CD8-positive, alpha-beta memory T cell (primary cell): ENCODE measurements at regions not wholly inside any gene's neighbourhood (a gene's known extent, or its start where the extent isn't known, plus 50 kb on each side); places are given as distances from the start of the nearest gene placed in this dataset.
A peak's percentile ranks its signal among the peaks of the same experiment; 100 is the strongest.

Experiments used
- CTCF ChIA-PET: fragments of 350-600 bp; sonication (Branson Sonifier 250); formaldehyde crosslinking; loops from one replicate; lab custom pipeline; 2021; ENCODE audit warnings: antibody characterized with exemption; lab: Charles Lee
- POLR2A ChIA-PET: fragments of 350-600 bp; sonication (Branson Sonifier 250); formaldehyde crosslinking; loops from one replicate; lab custom pipeline; 2021; ENCODE audit warnings: antibody characterized with exemption; lab: Charles Lee
- DNase-seq, 5 donors: peaks; one replicate each; pipeline versions ENCODE4 v3.0.0 to v3.0.0-alpha.2; 2020 to 2022; ENCODE audit warnings: mixed read lengths in 1 of 5
- H3K27ac ChIP-seq: one replicate; pipeline ENCODE4 v1.7.0; 2013; ENCODE audit warnings: low read depth, mild to moderate bottlenecking, low read length, moderate library complexity
- H3K27me3 ChIP-seq: 2 replicates; pipeline ENCODE4 v1.7.0; 2013; ENCODE audit warnings: low read length, mild to moderate bottlenecking; ENCODE audit not compliant: insufficient read depth, poor library complexity, severe bottlenecking
- H3K36me3 ChIP-seq: 2 replicates; pipeline ENCODE4 v1.7.0; 2013; ENCODE audit warnings: mild to moderate bottlenecking, low read length, moderate library complexity; ENCODE audit not compliant: insufficient read depth
- H3K4me1 ChIP-seq: 2 replicates; pipeline ENCODE4 v1.7.0; 2013; ENCODE audit warnings: mild to moderate bottlenecking, low read length, moderate library complexity; ENCODE audit not compliant: insufficient read depth
- H3K4me3 ChIP-seq: 2 replicates; pipeline ENCODE4 v1.7.0; 2013; ENCODE audit warnings: mild to moderate bottlenecking, low read length
- H3K9me3 ChIP-seq: 2 replicates; pipeline ENCODE4 v1.7.0; 2013; ENCODE audit warnings: mild to moderate bottlenecking, low read length
- H3K27ac Mint-ChIP-seq, 8 donors: one replicate each; pipeline ENCODE4 v1.8.0; 2020 to 2021; ENCODE audit warnings: mixed read lengths in 8 of 8, mild to moderate bottlenecking in 6 of 8, inconsistent platforms in 3 of 8, moderate library complexity in 3 of 8
- H3K27me3 Mint-ChIP-seq, 2 donors: one replicate each; pipeline ENCODE4 v1.8.0; 2020 to 2021; ENCODE audit warnings: mixed read lengths in 2 of 2, mild to moderate bottlenecking in 1 of 2, moderate library complexity in 1 of 2
- H3K36me3 Mint-ChIP-seq, 3 donors: one replicate each; pipeline ENCODE4 v1.8.0; 2020 to 2021; ENCODE audit warnings: mixed read lengths in 3 of 3, inconsistent platforms in 1 of 3, mild to moderate bottlenecking in 1 of 3
- H3K4me1 Mint-ChIP-seq, 3 donors: one replicate each; pipeline ENCODE4 v1.8.0; 2020 to 2021; ENCODE audit warnings: mixed read lengths in 3 of 3, inconsistent platforms in 1 of 3, mild to moderate bottlenecking in 1 of 3
- H3K4me3 Mint-ChIP-seq, 7 donors: one replicate each; pipeline ENCODE4 v1.8.0; 2020 to 2021; ENCODE audit warnings: mixed read lengths in 7 of 7, mild to moderate bottlenecking in 6 of 7, moderate library complexity in 4 of 7, inconsistent platforms in 2 of 7
- H3K9me3 Mint-ChIP-seq, 5 donors: one replicate each; pipeline ENCODE4 v1.8.0; 2020 to 2022; ENCODE audit warnings: mixed read lengths in 5 of 5, mild to moderate bottlenecking in 3 of 5, moderate library complexity in 2 of 5, inconsistent platforms in 1 of 5

GRCh38 chr11:43545610-43546009 lies 134.9 kb upstream of the HSD17B12 start:
- H3K36me3 ChIP-seq = no peaks in the 10 kb centered on the region
- peaks cover 13% of the 10 kb centered on the region for H3K27me3 ChIP-seq
- H3K36me3 Mint-ChIP-seq = no peaks in the 10 kb centered on the region
- no peak for DNase-seq
- H3K4me1 ChIP-seq = no peaks in the 10 kb centered on the region
- peaks cover 0 to 3% (median 0%) of the 10 kb centered on the region in 5 donors for H3K9me3 Mint-ChIP-seq
- CTCF ChIA-PET = no interaction called here
- H3K4me1 Mint-ChIP-seq = peaks cover 0 to 8% (median 0%) of the 10 kb centered on the region in 3 donors
- no peak overlapping the region for H3K27ac ChIP-seq
- H3K4me3 Mint-ChIP-seq = no peak overlapping the region
- no peak overlapping the region for H3K27ac Mint-ChIP-seq
- POLR2A ChIA-PET = no interaction called here
- peaks cover 42 to 78% of the 10 kb centered on the region in 2 donors for H3K27me3 Mint-ChIP-seq
- no peaks in the 10 kb centered on the region for H3K9me3 ChIP-seq
- H3K4me3 ChIP-seq = no peak overlapping the region

- no peak for DNase-seq
- Mint-ChIP-seq H3K4me1 (peaks cover 0 to 8% (median 0%) of the 10 kb centered on the region in 3 donors), H3K27me3 (peaks cover 43 to 81% of the 10 kb centered on the region in 2 donors), H3K27ac (no peak overlapping the region), H3K4me3 (peak overlapping the region in 1 of 7 donors; percentile 10), H3K9me3 (peaks cover 0 to 3% (median 0%) of the 10 kb centered on the region in 5 donors), H3K36me3 (no peaks in the 10 kb centered on the region)
- Histone ChIP-seq H3K27ac (no peak overlapping the region), H3K27me3 (peaks cover 13% of the 10 kb centered on the region), H3K4me3 (no peak overlapping the region), H3K9me3 (no peaks in the 10 kb centered on the region), H3K4me1 (no peaks in the 10 kb centered on the region), H3K36me3 (no peaks in the 10 kb centered on the region)
- ChIA-PET CTCF (no interaction called here), POLR2A (no interaction called here)
These were observed 133.7 kb upstream of the HSD17B12 start for GRCh38 chr11:43546561-43547429.

GRCh38 chr11:43547430-43547831 lies 133.1 kb upstream of the HSD17B12 start:
- peaks cover 47 to 79% of the 10 kb centered on the region in 2 donors for H3K27me3 Mint-ChIP-seq
- H3K27ac ChIP-seq = no peak overlapping the region
- POLR2A ChIA-PET = no interaction called here

GRCh38 chr11:43547889-43548381 lies 132.6 kb upstream of the HSD17B12 start:
- Histone ChIP-seq H3K4me3 (no peak overlapping the region), H3K27ac (no peak overlapping the region), H3K36me3 (no peaks in the 10 kb centered on the region), H3K4me1 (no peaks in the 10 kb centered on the region), H3K9me3 (no peaks in the 10 kb centered on the region), H3K27me3 (peaks cover 13% of the 10 kb centered on the region)
- H3K27me3 Mint-ChIP-seq = peaks cover 48 to 80% of the 10 kb centered on the region in 2 donors
- ChIA-PET POLR2A (no interaction called here), CTCF (no interaction called here)
- peaks cover 0 to 3% (median 0%) of the 10 kb centered on the region in 5 donors for H3K9me3 Mint-ChIP-seq
- no peak for DNase-seq
- no peaks in the 10 kb centered on the region for H3K36me3 Mint-ChIP-seq
- no peak overlapping the region for H3K27ac Mint-ChIP-seq
- peaks cover 0 to 8% (median 0%) of the 10 kb centered on the region in 3 donors for H3K4me1 Mint-ChIP-seq
- H3K4me3 Mint-ChIP-seq = peak overlapping the region in 1 of 7 donors; percentile 4

More at GRCh38 chr11:43547430-43547831, 133.1 kb upstream of the HSD17B12 start:
- Mint-ChIP-seq H3K36me3 (no peaks in the 10 kb centered on the region), H3K4me3 (no peak overlapping the region), H3K27ac (no peak overlapping the region), H3K4me1 (peaks cover 0 to 8% (median 0%) of the 10 kb centered on the region in 3 donors), H3K9me3 (peaks cover 0 to 3% (median 0%) of the 10 kb centered on the region in 5 donors)
- Histone ChIP-seq H3K36me3 (no peaks in the 10 kb centered on the region), H3K4me1 (no peaks in the 10 kb centered on the region), H3K4me3 (no peak overlapping the region), H3K27me3 (peaks cover 13% of the 10 kb centered on the region), H3K9me3 (no peaks in the 10 kb centered on the region)
- DNase-seq = no peak
- CTCF ChIA-PET = no interaction called here

GRCh38 chr11:43548916-43549315 lies 131.6 kb upstream of the HSD17B12 start:
- H3K36me3 Mint-ChIP-seq = no peaks in the 10 kb centered on the region
- DNase-seq = no peak
- H3K4me1 Mint-ChIP-seq = peaks cover 0 to 8% (median 0%) of the 10 kb centered on the region in 3 donors
- H3K9me3 Mint-ChIP-seq = peaks cover 0 to 5% (median 0%) of the 10 kb centered on the region in 5 donors
- Histone ChIP-seq H3K27me3 (peaks cover 18% of the 10 kb centered on the region), H3K9me3 (no peaks in the 10 kb centered on the region), H3K4me1 (no peaks in the 10 kb centered on the region), H3K27ac (no peak overlapping the region), H3K36me3 (no peaks in the 10 kb centered on the region), H3K4me3 (no peak overlapping the region)
- ChIA-PET POLR2A (no interaction called here), CTCF (no interaction called here)
- no peak overlapping the region for H3K4me3 Mint-ChIP-seq
- H3K27ac Mint-ChIP-seq = no peak overlapping the region
- H3K27me3 Mint-ChIP-seq = peaks cover 50 to 81% of the 10 kb centered on the region in 2 donors

- Mint-ChIP-seq H3K27me3 (peaks cover 50 to 86% of the 10 kb centered on the region in 2 donors), H3K4me3 (no peak overlapping the region), H3K27ac (no peak overlapping the region), H3K36me3 (no peaks in the 10 kb centered on the region), H3K4me1 (peaks cover 0 to 8% (median 0%) of the 10 kb centered on the region in 3 donors), H3K9me3 (peaks cover 0 to 5% (median 0%) of the 10 kb centered on the region in 5 donors)
- POLR2A ChIA-PET = no interaction called here
- H3K36me3 ChIP-seq = no peaks in the 10 kb centered on the region
- no peak overlapping the region for H3K4me3 ChIP-seq
- H3K4me1 ChIP-seq = no peaks in the 10 kb centered on the region
- no peak for DNase-seq
- H3K27ac ChIP-seq = no peak overlapping the region
- CTCF ChIA-PET = no interaction called here
- peaks cover 18% of the 10 kb centered on the region for H3K27me3 ChIP-seq
- H3K9me3 ChIP-seq = no peaks in the 10 kb centered on the region
These were observed 130.9 kb upstream of the HSD17B12 start for GRCh38 chr11:43549624-43550023.

GRCh38 chr11:43550714-43551113 lies 129.8 kb upstream of the HSD17B12 start:
- no peaks in the 10 kb centered on the region for H3K4me1 ChIP-seq
- H3K4me3 ChIP-seq = no peak overlapping the region
- DNase-seq = no peak
- Mint-ChIP-seq H3K9me3 (peaks cover 0 to 5% (median 0%) of the 10 kb centered on the region in 5 donors), H3K27ac (no peak overlapping the region), H3K4me1 (peaks cover 0 to 8% (median 0%) of the 10 kb centered on the region in 3 donors), H3K27me3 (peaks cover 44 to 87% of the 10 kb centered on the region in 2 donors), H3K4me3 (no peak overlapping the region), H3K36me3 (no peaks in the 10 kb centered on the region)
- peaks cover 22% of the 10 kb centered on the region for H3K27me3 ChIP-seq
- no peak overlapping the region for H3K27ac ChIP-seq
- H3K9me3 ChIP-seq = no peaks in the 10 kb centered on the region
- ChIA-PET CTCF (no interaction called here), POLR2A (no interaction called here)
- no peaks in the 10 kb centered on the region for H3K36me3 ChIP-seq

GRCh38 chr11:43554148-43554473 lies 126.4 kb upstream of the HSD17B12 start:
- ChIA-PET CTCF (no interaction called here), POLR2A (no interaction called here)
- Mint-ChIP-seq H3K4me1 (peaks cover 3 to 11% (median 4%) of the 10 kb centered on the region in 3 donors), H3K9me3 (peaks cover 0 to 5% (median 0%) of the 10 kb centered on the region in 5 donors), H3K36me3 (no peaks in the 10 kb centered on the region), H3K27ac (no peak overlapping the region), H3K27me3 (peaks cover 51 to 94% of the 10 kb centered on the region in 2 donors), H3K4me3 (no peak overlapping the region)
- H3K9me3 ChIP-seq = no peaks in the 10 kb centered on the region
- peaks cover 3% of the 10 kb centered on the region for H3K4me1 ChIP-seq
- H3K27ac ChIP-seq = no peak overlapping the region
- no peak overlapping the region for H3K4me3 ChIP-seq
- H3K36me3 ChIP-seq = no peaks in the 10 kb centered on the region
- DNase-seq = no peak
- peaks cover 20% of the 10 kb centered on the region for H3K27me3 ChIP-seq
